ENCODE measurements at regions not wholly inside any gene's neighbourhood (a gene's known extent, or its start where the extent isn't known, plus 50 kb on each side); places are given as distances from the start of the nearest gene placed in this dataset.

DNA sequence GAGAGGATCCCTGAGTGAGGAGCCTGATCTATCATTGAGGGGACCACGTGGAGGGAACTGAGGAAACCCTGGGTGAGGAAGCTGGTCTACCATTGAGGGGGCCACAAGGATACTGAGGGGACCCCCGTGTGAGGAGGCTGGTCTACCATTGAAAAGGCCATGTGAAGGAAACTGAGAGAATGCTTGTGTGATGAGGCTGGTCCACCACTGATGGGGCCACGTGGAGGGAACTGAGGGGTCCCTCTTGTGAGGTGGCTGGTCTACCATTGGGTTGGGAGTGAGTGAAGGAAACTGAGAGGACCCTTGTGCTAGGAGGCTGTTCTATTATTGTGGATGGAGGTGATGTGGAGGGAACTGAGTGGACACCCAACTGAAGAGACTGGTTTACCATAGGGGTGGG, 161.3 kb downstream of the FBLN2 start:
- Mint-ChIP-seq H3K27me3 (ENCODE audit: low read depth in 3 of 3) (peaks cover 7 to 15% (median 9%) of the 10 kb centered on the region in 3 donors), H3K36me3 (no peaks in the 10 kb centered on the region), H3K27ac (peak overlapping the region in 1 of 7 donors; percentile 8), H3K9me3 (peaks cover 49 to 72% (median 59%) of the 10 kb centered on the region in 7 donors), H3K4me3 (no peak overlapping the region), H3K4me1 (no peaks in the 10 kb centered on the region)
- Histone ChIP-seq H3K27me3 (ENCODE audit: control insufficient read depth in 2 of 2, insufficient read depth in 2 of 2, low read length in 2 of 2) (no peaks in the 10 kb centered on the region), H3K27ac (ENCODE audit: low read depth in 1 of 2, low read length in 2 of 2) (no peak overlapping the region), H3K4me1 (ENCODE audit: control insufficient read depth in 1 of 2, insufficient read depth in 2 of 2, low read length in 2 of 2) (no peaks in the 10 kb centered on the region), H2AFZ (ENCODE audit: insufficient read depth, low read depth, low read length, poor library complexity, severe bottlenecking) (no peak overlapping the region), H3K9me3 (replicated peaks in 1 of 2; ENCODE audit: control insufficient read depth in 1 of 2, insufficient read depth in 1 of 2, low read length in 2 of 2) (peaks cover 11 to 46% of the 10 kb centered on the region in 2 donors), H3K4me2 (replicated peaks; ENCODE audit: extremely low read depth, low read length, poor library complexity, severe bottlenecking) (no peak overlapping the region), H3K79me2 (ENCODE audit: insufficient read depth, low read length) (no peaks in the 10 kb centered on the region), H3K9ac (ENCODE audit: insufficient read depth, low read length, poor library complexity, severe bottlenecking) (no peak overlapping the region), H3K4me3 (replicated peaks in 1 of 3; ENCODE audit: low read depth in 2 of 3, low read length in 3 of 3) (no peak overlapping the region), H4K20me1 (ENCODE audit: insufficient read depth, low read length) (no peaks in the 10 kb centered on the region), H3K36me3 (replicated peaks in 1 of 2; ENCODE audit: control insufficient read depth in 1 of 2, insufficient read depth in 2 of 2, low read length in 2 of 2) (no peaks in the 10 kb centered on the region)
- WGBS (ENCODE audit: insufficient coverage) = 67% methylated on average over 3 of the region's 3 CpGs
- no peak for TF ChIP-seq CTCF (IDR thresholded peaks at IDR 0.05)
- DNase-seq = peak in 1 of 3 donors; percentile 0
- intact Hi-C loops (cut with micrococcal nuclease) = no loop called here

GRCh38 chr3:13709706-13710105, 160.8 kb downstream of the FBLN2 start:
- H3K4me3 ChIP-seq (replicated peaks in 1 of 3; ENCODE audit: low read depth in 2 of 3, low read length in 3 of 3) = no peak overlapping the region
- H3K4me1 ChIP-seq (ENCODE audit: control insufficient read depth in 1 of 2, insufficient read depth in 2 of 2, low read length in 2 of 2) = no peaks in the 10 kb centered on the region
- Mint-ChIP-seq H3K27ac (no peak overlapping the region), H3K4me1 (no peaks in the 10 kb centered on the region), H3K27me3 (ENCODE audit: low read depth in 3 of 3) (peaks cover 6 to 15% (median 7%) of the 10 kb centered on the region in 3 donors), H3K4me3 (no peak overlapping the region), H3K36me3 (no peaks in the 10 kb centered on the region), H3K9me3 (peaks cover 53 to 72% (median 60%) of the 10 kb centered on the region in 7 donors)
- no peak overlapping the region for H3K9ac ChIP-seq (ENCODE audit: insufficient read depth, low read length, poor library complexity, severe bottlenecking)
- peaks cover 11 to 50% of the 10 kb centered on the region in 2 donors for H3K9me3 ChIP-seq (replicated peaks in 1 of 2; ENCODE audit: control insufficient read depth in 1 of 2, insufficient read depth in 1 of 2, low read length in 2 of 2)
- H2AFZ ChIP-seq (ENCODE audit: insufficient read depth, low read depth, low read length, poor library complexity, severe bottlenecking) = no peak overlapping the region
- no peak for DNase-seq
- no peaks in the 10 kb centered on the region for H4K20me1 ChIP-seq (ENCODE audit: insufficient read depth, low read length)
- H3K36me3 ChIP-seq (replicated peaks in 1 of 2; ENCODE audit: control insufficient read depth in 1 of 2, insufficient read depth in 2 of 2, low read length in 2 of 2) = no peaks in the 10 kb centered on the region
- no peak overlapping the region for H3K27ac ChIP-seq (ENCODE audit: low read depth in 1 of 2, low read length in 2 of 2)
- H3K27me3 ChIP-seq (ENCODE audit: control insufficient read depth in 2 of 2, insufficient read depth in 2 of 2, low read length in 2 of 2) = no peaks in the 10 kb centered on the region
- no peak for TF ChIP-seq CTCF (IDR thresholded peaks at IDR 0.05)
- no peaks in the 10 kb centered on the region for H3K79me2 ChIP-seq (ENCODE audit: insufficient read depth, low read length)
- 82% methylated on average over 1 of the region's 1 CpG for WGBS (ENCODE audit: insufficient coverage)
- no peak overlapping the region for H3K4me2 ChIP-seq (replicated peaks; ENCODE audit: extremely low read depth, low read length, poor library complexity, severe bottlenecking)
- intact Hi-C loops (cut with micrococcal nuclease) = no loop called here
